ENCODE measurements at regions not wholly inside any gene's neighbourhood (a gene's known extent, or its start where the extent isn't known, plus 50 kb on each side); places are given as distances from the start of the nearest gene placed in this dataset.

DNA sequence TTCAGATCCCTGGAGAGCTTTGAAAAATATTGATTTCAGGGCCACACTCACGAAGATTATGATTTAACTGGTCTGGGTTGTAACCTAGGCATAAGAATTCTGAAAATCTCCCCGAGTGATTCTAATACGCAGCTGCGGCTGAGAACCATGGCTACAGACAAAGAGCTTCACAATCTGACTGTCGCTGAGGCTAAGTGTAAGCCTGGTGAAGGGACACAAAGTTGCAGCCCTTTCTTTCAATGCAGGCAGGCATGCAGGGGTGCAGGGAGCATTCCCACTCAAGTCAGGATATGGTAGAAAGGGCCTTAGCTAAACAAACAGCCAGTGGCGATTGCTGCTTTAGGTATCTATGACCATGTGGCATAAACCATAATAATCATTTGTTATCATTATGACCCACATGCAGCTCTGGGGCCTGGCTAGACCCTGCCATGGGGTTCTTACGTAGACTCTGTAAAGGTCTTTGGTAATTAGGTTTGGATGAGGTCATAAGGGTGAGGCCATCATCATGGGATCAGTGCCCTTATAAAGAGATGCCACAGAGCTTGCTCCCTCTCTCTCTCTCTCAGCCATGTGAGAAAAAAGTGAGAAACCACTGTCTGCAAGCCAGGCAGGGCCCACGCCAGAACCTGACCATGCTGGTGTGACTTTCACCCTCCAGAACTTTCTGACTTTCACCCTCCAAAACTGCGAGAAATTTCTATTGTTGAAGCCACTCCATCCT lies 88.4 kb upstream of the LANCL2 start:
- no TSS peak for BruUV-seq (replicated peaks)
- Histone ChIP-seq H3K4me3 (ENCODE audit: insufficient read depth, low read depth, low read length) (no peak overlapping the region), H3K4me1 (ENCODE audit: control insufficient read depth, insufficient read depth, low read length) (no peaks in the 10 kb centered on the region), H3K9ac (ENCODE audit: low read depth, low read length) (no peak overlapping the region), H3K27ac (ENCODE audit: insufficient read depth, low read length) (no peak overlapping the region), H3K36me3 (ENCODE audit: control insufficient read depth, insufficient read depth, low read length) (no peaks in the 10 kb centered on the region), H2AK5ac (ENCODE audit: low read depth, low read length) (no peak overlapping the region), H3K4me2 (ENCODE audit: low read depth, low read length) (no peak overlapping the region), H2BK5ac (ENCODE audit: low read depth, low read length, poor library complexity, severe bottlenecking) (no peak overlapping the region), H3K79me1 (ENCODE audit: low read depth in 1 of 2, low read length in 2 of 2) (no peaks in the 10 kb centered on the region), H2AK9ac (replicated peaks; ENCODE audit: low read depth, low read length, poor library complexity) (no peak overlapping the region), H3K4ac (ENCODE audit: low read depth, low read length) (no peak overlapping the region), H3K14ac (replicated peaks; ENCODE audit: low read depth, low read length) (no peak overlapping the region), H3K56ac (ENCODE audit: extremely low read depth, insufficient read depth, low read length) (no peak overlapping the region), H4K5ac (ENCODE audit: low read depth, low read length) (no peak overlapping the region), H3K9me3 (ENCODE audit: control insufficient read depth, insufficient read depth, low read length) (no peaks in the 10 kb centered on the region), H2BK20ac (ENCODE audit: low read depth, low read length) (no peak overlapping the region), H2AFZ (replicated peaks; ENCODE audit: low read length, poor library complexity) (peak overlapping the region; percentile 48), H3K23ac (ENCODE audit: low read depth, low read length) (no peak overlapping the region), H4K20me1 (ENCODE audit: insufficient read depth, low read length) (no peaks in the 10 kb centered on the region), H3K9me1 (ENCODE audit: insufficient read depth, low read length) (no peaks in the 10 kb centered on the region), H4K8ac (ENCODE audit: low read depth in 2 of 2, low read length in 2 of 2) (no peak overlapping the region), H2BK120ac (ENCODE audit: low read depth, low read length) (no peak overlapping the region), H4K91ac (ENCODE audit: insufficient read depth, low read depth, low read length) (no peak overlapping the region), H2BK15ac (ENCODE audit: low read depth, low read length) (no peak overlapping the region), H3K18ac (ENCODE audit: low read depth, low read length) (no peak overlapping the region), H3K27me3 (ENCODE audit: control insufficient read depth, insufficient read depth, low read length) (peaks cover 47% of the 10 kb centered on the region)
- intact Hi-C loops (cut with micrococcal nuclease): no loop called here
- WGBS, 2 experiments (ENCODE audit: extremely low coverage in 2 of 2, insufficient read length in 1 of 2): 81% methylated on average over 5 of the region's 9 CpGs; no CpG with 5 or more reads in 1 of the 2 experiments
- ChIA-PET POLR2A (ENCODE audit: unreplicated experiment) (no interaction called here), CTCF (interaction anchor here (1.4 to 1.5 kb wide), 2 partner anchors 22 to 502 kb away, joined by 3 read pairs; no protein-coding TSS in a partner anchor)
- DNase-seq: no peak
- TF ChIP-seq, protein P1, sequence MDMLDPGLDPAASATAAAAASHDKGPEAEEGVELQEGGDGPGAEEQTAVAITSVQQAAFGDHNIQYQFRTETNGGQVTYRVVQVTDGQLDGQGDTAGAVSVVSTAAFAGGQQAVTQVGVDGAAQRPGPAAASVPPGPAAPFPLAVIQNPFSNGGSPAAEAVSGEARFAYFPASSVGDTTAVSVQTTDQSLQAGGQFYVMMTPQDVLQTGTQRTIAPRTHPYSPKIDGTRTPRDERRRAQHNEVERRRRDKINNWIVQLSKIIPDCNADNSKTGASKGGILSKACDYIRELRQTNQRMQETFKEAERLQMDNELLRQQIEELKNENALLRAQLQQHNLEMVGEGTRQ (IDR thresholded peaks at IDR 0.05; ENCODE audit: low read depth, low read length): no peak
- TF ChIP-seq, protein P2, sequence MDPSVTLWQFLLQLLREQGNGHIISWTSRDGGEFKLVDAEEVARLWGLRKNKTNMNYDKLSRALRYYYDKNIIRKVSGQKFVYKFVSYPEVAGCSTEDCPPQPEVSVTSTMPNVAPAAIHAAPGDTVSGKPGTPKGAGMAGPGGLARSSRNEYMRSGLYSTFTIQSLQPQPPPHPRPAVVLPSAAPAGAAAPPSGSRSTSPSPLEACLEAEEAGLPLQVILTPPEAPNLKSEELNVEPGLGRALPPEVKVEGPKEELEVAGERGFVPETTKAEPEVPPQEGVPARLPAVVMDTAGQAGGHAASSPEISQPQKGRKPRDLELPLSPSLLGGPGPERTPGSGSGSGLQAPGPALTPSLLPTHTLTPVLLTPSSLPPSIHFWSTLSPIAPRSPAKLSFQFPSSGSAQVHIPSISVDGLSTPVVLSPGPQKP (IDR thresholded peaks at IDR 0.05; ENCODE audit: borderline replicate concordance, low read depth, low read length): no peak
- TF ChIP-seq RAD21 (IDR thresholded peaks at IDR 0.05; ENCODE audit: low read length): no peak
- TF ChIP-seq MAZ (IDR thresholded peaks at IDR 0.05; ENCODE audit: borderline replicate concordance, low read depth, low read length): no peak
- TF ChIP-seq FOS (IDR thresholded peaks at IDR 0.05; ENCODE audit: low read depth, low read length): no peak
- TF ChIP-seq MXI1 (IDR thresholded peaks at IDR 0.05; ENCODE audit: borderline replicate concordance, low read depth, low read length): no peak
- TF ChIP-seq BHLHE40 (IDR thresholded peaks at IDR 0.05; ENCODE audit: low read depth, low read length): no peak
- TF ChIP-seq MAFK (IDR thresholded peaks at IDR 0.05; ENCODE audit: low read depth, low read length): no peak
- TF ChIP-seq, protein P3, sequence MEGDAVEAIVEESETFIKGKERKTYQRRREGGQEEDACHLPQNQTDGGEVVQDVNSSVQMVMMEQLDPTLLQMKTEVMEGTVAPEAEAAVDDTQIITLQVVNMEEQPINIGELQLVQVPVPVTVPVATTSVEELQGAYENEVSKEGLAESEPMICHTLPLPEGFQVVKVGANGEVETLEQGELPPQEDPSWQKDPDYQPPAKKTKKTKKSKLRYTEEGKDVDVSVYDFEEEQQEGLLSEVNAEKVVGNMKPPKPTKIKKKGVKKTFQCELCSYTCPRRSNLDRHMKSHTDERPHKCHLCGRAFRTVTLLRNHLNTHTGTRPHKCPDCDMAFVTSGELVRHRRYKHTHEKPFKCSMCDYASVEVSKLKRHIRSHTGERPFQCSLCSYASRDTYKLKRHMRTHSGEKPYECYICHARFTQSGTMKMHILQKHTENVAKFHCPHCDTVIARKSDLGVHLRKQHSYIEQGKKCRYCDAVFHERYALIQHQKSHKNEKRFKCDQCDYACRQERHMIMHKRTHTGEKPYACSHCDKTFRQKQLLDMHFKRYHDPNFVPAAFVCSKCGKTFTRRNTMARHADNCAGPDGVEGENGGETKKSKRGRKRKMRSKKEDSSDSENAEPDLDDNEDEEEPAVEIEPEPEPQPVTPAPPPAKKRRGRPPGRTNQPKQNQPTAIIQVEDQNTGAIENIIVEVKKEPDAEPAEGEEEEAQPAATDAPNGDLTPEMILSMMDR (conservative IDR thresholded peaks at IDR 0.05; ENCODE audit: low read depth, low read length): no peak
- no peak for TF ChIP-seq POLR2A (IDR thresholded peaks at IDR 0.05; ENCODE audit: low read depth, low read length)
- TF ChIP-seq NFE2L2 (IDR thresholded peaks at IDR 0.05; ENCODE audit: low read depth, low read length): no peak
- no peak for TF ChIP-seq CEBPB (IDR thresholded peaks at IDR 0.05; ENCODE audit: low read depth, low read length)
- TF ChIP-seq RCOR1 (IDR thresholded peaks at IDR 0.05; ENCODE audit: insufficient replicate concordance, low read length): no peak
- TF ChIP-seq CHD1 (IDR thresholded peaks at IDR 0.05; ENCODE audit: low read depth, low read length): no peak
- TF ChIP-seq SMC3 (IDR thresholded peaks at IDR 0.05; ENCODE audit: low read depth, low read length): no peak
- dilution Hi-C loops (cut with HindIII; ENCODE audit: low sequenced_read_pairs, unreplicated experiment): no loop called here
- in situ Hi-C loops (cut with MboI; ENCODE audit: low sequenced_read_pairs): loop anchor here (5.0 to 25.0 kb wide), 4 partner anchors 136 to 811 kb away; partner anchors contain the start of genes MRPS17, NIPSNAP2 and PHKG1
- no peak for ATAC-seq (ENCODE audit: low read depth)

Data from IMR-90 (cell line).